ENCODE measurements at regions not wholly inside any gene's neighbourhood (a gene's known extent, or its start where the extent isn't known, plus 50 kb on each side); places are given as distances from the start of the nearest gene placed in this dataset.

GRCh38 chr15:77819048-77819850 is 186.5 kb upstream of the LINGO1 start:
- DNase-seq, result no peak

DNA sequence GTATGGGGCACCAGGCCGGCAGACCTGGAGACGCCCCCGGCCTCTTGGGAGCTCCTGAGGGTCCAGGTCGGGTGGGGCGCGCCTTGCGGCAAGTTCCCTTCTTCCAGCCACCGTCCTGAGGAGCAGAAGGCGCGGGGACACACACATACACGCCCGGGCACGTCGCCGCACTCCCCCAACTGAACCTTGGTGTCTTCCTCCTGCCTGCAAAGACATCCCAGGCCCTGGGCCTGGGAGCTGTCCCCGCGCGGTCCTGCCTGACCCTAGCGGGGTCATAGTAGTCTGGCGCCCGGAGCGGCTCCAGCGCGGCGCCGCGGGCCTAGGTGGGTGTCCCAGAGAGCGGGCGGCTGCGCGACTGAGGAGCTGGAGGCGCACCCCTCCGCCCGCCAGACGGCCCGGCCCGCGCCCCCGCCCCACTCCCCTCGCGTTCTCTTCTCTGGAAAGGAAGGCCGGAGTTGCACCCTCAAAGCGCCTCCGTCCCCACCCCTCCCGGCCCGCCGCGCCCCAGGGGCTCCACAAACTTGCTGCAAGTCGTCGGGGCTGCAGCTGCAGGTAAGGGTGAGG is 185.9 kb upstream of the LINGO1 start:
- no peak for DNase-seq

DNA sequence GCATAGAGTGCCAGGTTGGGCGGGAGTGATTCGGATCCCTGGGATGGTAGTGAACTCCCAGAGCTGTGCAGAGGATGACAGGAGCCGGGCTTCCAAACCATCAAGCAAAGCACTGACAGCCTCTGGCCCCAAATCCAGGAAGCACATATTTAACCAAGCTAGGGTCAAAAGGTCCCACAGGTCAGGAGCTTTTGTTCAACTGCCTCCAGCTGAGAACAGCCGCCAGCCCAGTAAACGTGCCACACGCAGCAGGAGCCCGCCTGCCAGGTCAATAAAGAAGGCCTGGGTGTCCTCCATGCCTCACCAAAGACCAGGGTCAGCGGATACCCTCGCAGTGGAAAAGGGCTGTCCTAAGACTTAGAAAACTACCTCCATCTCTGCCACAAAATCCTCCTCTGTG is 184.7 kb upstream of the LINGO1 start:
- no peak for DNase-seq

DNA sequence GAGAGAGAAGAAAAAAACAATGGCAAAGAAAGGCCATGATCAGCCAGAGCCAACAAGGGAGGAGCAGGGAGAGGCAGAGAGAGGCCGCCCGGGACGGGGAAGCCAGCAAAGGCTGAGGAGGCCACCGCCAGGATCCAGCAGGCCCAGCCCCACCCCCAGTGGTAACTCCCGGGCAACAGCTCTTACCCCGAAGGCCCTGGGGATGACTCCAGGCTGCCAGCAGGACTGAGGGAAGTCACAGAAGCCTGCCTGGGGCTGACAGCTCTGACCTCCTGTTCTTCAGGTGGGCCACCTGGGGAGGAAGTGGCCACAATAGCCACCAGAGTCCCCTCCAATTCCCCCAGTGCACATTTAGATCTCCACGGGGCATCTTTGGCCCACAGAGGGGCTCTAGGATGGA is 184.3 kb upstream of the LINGO1 start:
- no peak for DNase-seq

- no peak for DNase-seq
Observed at GRCh38 chr15:77815015-77815414, 182.3 kb upstream of the LINGO1 start.

GRCh38 chr15:77812664-77813063 is 180.0 kb upstream of the LINGO1 start:
- no peak for DNase-seq

DNA sequence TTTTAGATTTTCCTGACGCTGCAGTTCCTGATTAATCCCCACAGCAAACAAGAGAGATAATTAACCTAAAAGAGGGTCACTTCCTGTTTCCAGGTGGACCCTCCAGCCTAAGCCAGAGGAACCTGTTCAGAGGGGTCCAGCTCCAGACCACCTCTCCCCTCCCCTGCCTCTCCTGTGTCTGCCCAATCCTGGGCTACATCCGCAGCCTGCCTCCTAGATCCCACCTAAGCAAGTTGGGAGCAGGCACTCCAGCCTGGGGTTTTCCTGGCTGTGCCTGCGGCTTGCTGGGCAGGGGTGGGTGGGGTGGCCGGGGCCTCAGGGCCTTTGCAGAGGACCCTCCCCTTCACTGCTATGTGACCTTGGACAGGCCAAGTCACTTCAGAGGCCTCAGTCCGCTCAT is 178.6 kb upstream of the LINGO1 start:
- no peak for DNase-seq

DNA sequence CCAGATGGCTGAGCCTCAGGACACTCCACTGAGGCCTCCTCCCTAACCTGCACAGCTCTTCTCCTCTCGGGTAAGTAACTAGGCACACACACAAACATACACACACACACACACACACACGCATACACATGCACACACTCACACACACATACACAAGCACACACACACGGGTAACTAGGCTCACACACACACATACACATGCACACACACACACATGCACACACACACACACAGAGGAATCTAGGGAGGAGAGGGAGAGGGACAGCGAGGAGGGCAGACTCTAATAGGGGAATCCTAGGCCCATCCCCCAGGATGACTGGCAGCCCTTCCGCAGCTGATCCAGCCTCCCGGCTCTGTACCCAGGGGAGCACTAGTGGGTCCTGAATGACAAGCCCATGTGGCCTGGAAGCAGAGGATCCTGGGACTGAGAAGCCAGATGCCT is 177.4 kb upstream of the LINGO1 start:
- no peak for DNase-seq

DNA sequence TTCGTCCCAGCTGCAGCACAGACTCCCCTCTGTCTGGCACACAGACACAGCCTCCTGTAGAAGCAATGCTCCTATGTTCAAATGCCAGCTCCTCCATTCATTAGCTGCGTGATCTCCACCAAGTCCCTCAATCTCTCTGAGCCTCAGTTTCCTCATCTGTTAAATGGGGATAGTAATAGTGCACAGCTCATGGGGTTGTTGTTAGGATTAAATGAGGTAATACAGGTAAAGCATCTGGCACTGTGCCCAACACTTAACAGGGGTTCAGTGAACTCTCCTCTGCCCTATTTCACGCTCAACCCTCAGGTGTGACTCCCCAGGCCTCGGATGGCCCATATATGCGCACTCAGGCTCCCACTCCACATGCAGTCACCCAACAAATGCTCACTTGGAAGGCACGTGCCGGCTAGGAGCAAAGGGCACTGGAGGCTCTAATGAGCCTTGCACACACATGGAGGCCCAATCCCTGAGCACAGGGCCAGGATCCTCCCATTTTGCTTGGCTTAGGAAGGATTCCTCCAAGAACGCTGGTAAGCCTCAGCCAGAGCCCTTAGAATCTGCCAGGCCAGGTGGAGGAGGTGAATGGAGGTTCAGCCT is 176.0 kb upstream of the LINGO1 start:
- no peak for DNase-seq

DNA sequence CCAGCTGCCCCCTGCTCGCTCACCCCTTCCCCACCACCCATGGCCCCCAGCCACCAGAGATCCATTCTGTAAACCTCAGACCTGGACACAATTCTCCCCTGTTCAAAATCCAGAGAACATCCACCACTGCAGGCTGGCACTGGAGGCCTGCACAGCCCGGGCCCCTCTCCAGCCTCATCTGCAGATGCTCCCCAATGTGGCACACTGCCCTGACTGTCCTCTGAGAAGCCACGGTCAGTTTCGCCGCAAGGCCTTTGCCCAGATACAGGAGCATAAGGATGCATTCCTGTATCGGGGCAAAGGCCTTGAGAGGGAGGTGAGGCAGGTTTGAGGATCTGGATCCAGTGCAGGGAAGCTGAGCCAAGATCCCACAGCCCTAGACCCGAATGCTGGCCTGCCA is 175.4 kb upstream of the LINGO1 start:
- DNase-seq, result peak; percentile 68

DNA sequence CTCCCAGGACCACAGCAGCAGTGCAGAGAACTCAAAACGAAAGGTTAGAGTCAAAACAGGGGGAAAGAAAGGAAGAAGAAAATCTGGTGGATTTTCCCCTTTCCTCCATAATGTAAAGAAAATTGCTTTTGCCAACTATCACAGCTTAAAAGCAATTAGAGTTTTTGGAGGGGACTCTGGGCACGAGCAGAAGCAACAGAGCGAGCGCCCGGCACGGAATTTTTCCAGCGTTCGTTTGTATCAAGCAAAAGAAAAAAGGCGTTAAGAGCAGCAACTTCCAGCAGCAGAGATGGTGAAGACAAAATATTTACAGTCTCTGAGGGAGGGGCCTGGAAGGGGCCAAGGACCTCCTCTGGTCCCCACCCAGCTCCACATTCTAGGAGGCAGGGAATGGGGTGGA is 174.9 kb upstream of the LINGO1 start:
- DNase-seq, result no peak

GRCh38 chr15:77807115-77807514 is 174.4 kb upstream of the LINGO1 start:
- DNase-seq, result no peak

DNA sequence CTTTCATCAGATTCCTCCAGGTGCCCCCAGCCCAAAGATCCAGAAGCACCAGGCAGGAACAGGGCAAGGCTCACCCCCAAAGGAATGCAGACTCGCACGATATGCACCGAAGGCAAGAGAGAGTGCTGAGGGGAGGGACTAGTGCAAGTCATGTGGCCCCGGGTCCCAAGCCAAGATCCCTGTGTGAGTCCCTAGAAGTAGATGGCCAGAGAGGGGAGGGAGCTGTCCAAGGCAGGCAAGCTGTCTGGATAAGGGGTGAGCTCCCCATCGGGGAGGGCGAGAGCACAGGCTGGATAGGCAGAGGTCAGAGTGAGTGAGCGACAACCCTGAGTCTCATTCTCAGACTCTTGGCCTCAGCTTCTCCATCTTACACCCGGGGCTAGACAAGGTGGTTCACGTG is 171.5 kb upstream of the LINGO1 start:
- no peak for DNase-seq

DNA sequence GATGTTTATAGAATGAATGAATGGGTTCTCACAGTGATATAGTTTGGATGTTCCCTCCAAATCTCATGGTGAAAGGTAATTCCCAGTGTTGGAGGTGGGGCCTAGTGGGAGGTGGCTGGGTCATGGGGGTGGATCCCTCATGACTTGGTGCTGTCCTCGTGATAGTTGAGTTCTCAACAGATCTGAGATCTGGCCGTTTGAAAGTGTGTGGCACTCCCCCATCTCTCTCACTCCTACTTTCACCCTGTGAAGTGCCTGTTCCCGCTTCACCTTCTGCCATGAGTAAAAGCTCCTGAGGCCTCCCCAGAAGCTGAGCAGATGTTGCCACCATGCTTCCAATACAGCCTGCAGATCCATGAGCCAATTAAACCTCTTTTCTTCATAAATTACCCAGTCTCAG is 170.8 kb upstream of the LINGO1 start:
- no peak for DNase-seq

DNA sequence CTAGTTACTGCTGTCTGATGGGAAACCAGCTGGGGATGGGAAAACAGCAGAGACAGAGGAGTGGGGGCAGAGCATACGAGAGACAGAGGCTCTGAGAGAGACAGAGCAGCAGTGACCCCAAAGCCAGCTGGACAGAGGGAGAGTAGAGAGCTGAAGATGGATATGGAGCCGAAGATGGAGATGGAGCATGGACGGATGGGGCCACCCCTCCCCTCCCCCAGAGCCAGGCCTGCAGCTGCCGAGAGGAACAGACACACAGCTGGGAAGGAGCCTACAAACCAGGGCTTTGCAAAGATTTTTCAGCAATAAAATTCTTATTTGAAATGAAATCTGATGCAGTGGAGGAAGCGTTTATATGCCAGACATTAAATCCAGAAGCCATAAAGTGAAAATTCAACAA is 167.6 kb upstream of the LINGO1 start:
- no peak for DNase-seq

- no peak for DNase-seq
Observed at GRCh38 chr15:77798847-77799246, 166.1 kb upstream of the LINGO1 start.

DNA sequence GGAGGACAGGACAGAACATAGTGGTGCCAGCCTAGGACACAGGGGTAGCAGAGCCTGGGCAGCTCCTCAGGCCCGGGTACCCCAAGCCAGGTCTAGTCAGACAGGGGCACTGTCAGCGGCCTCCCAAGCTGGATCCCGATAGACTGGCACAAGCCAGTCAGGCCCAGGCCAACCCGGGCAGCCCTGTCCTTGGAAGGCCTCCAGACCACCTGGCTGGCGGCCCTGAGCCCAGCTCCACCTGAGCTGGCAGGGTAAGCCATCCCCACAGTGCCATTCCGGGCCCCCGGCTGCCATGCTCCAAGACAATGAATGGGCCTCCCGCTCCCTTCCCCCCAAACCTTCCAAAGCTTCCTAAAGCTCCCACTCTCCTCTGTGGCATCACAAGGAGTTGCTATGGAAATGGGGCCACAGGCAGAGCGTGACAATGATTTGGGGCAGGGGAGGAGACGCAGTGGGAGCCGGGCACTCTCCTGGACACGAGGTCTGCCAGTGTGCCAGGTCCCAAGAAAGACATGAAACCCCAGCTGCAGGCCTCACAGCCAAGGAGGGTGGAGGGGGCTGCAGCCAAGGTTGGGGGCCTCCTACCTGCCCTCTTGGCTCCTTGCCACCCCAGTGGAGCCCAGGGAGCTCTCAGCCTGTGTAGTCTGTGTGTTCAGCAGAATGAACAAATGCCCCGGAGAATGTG is 165.6 kb upstream of the LINGO1 start:
- DNase-seq, result peak; percentile 64

GRCh38 chr15:77797270-77797669 is 164.6 kb upstream of the LINGO1 start:
- no peak for DNase-seq

DNA sequence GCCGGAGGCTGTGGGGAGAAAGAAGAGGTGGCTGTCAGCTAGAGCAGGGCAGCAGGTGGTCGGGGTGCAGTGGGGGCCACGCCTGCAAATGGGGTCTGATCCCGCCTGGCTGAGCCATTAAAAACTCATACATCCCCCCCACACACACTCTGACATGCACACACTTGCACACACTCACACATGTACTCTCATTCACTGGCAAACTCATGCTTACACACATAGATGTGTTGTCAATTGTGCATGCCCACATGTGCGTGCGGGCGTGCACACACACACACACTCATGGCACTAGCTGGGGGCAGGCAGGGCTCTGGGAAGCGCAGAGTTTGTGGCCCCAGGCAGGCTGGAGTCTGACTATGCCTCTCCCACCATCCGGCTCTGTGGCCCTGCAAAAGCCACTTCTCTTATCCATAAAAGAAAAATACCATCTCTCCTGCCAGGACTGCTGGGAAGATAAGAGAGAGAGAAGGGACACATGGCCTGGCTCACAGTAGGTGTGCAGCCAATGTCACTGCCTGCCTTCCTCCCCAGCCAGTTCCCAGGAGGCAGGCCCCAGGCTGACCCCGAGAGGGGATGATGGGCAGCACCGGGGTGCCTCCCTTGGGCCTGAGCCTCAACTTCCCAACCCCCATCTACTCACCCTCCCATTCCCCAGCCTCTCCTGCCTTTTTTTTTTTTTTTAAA is 163.5 kb upstream of the LINGO1 start:
- no peak for DNase-seq

GRCh38 chr15:77795446-77795845 is 162.7 kb upstream of the LINGO1 start:
- DNase-seq, result no peak

DNA sequence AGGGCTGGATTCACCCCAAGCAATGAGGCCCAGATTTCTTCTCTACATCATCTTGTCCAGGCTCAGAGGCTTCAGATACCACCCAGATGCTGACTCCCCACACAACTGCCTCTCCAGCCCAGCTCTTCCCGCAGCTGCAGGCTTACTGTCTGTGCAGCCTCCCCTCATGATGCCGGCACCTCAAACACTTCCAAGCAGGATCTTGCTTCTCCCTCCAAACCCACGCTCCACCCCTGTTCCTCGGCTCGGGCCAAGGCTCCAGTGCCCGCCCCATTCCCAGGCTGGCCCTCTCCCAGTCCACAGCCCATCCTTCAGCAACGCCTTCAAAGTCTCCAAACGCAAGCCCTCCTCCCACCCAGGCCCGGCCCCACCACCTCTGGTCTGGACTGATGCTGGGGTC is 159.2 kb upstream of the LINGO1 start:
- DNase-seq, result no peak

DNA sequence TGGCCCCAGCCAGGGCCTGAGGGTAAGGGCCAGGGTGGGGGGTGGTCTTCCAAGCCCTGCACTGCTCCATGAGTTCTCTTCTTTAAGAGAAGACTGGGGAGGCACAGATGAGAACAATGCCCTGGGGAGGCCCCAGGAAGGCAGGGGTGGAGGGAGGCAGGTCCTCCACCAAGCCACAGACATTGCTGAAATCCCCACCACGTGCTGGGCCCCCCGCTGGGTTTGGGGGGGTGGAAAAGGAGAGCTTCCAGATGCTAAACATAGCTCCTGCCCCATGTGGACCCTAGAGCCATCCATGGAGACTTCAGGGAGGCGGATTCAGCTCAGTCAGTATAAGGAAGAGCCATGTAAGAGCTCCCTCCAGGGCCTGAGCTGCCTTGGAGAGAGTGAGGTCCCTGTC is 157.8 kb upstream of the LINGO1 start:
- no peak for DNase-seq

- no peak for DNase-seq
Observed at GRCh38 chr15:77786956-77787355, 154.2 kb upstream of the LINGO1 start.
